ENCODE measurements at regions not wholly inside any gene's neighbourhood (a gene's known extent, or its start where the extent isn't known, plus 50 kb on each side); places are given as distances from the start of the nearest gene placed in this dataset.

- no peaks in the 10 kb centered on the region for H3K36me3 ChIP-seq (ENCODE audit: low read depth)
- H3K27ac ChIP-seq (ENCODE audit: poor library complexity, severe bottlenecking) = no peak overlapping the region
- H3K4me1 ChIP-seq (ENCODE audit: insufficient read depth, poor library complexity, severe bottlenecking) = peaks cover 5% of the 10 kb centered on the region
- H3K27me3 ChIP-seq (ENCODE audit: insufficient read depth, poor library complexity, severe bottlenecking) = no peaks in the 10 kb centered on the region
- H3K4me3 ChIP-seq (ENCODE audit: severe bottlenecking) = no peak overlapping the region
- DNase-seq (ENCODE audit: low spot score) (no peak), ATAC-seq (ENCODE audit: low read depth) (no peak)
- TF ChIP-seq, protein P1, sequence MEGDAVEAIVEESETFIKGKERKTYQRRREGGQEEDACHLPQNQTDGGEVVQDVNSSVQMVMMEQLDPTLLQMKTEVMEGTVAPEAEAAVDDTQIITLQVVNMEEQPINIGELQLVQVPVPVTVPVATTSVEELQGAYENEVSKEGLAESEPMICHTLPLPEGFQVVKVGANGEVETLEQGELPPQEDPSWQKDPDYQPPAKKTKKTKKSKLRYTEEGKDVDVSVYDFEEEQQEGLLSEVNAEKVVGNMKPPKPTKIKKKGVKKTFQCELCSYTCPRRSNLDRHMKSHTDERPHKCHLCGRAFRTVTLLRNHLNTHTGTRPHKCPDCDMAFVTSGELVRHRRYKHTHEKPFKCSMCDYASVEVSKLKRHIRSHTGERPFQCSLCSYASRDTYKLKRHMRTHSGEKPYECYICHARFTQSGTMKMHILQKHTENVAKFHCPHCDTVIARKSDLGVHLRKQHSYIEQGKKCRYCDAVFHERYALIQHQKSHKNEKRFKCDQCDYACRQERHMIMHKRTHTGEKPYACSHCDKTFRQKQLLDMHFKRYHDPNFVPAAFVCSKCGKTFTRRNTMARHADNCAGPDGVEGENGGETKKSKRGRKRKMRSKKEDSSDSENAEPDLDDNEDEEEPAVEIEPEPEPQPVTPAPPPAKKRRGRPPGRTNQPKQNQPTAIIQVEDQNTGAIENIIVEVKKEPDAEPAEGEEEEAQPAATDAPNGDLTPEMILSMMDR (IDR thresholded peaks at IDR 0.05; ENCODE audit: poor library complexity, severe bottlenecking) = no peak
- H3K9me3 ChIP-seq (ENCODE audit: severe bottlenecking) = no peaks in the 10 kb centered on the region
Measured at GRCh38 chr1:228827019-228827418, 91.7 kb downstream of the RHOU start.

DNA sequence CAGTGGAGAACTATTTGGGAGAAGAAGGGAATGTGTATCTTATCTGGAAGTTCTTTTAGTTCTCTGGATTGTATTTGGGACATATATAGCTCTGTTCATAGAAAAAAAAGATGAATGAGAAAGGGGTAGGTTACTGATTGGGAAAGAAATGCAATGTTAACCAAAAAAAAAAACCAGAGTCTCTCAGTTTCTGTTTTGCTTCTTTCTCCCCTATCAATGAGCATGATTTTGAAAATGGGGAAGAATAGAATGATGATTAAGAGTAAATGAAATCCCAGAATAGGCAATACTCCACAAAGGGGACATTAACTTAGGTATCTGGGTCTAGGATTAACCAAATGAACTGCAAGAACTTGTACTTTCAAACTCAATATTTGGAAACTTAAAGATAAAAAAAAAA is 92.9 kb downstream of the RHOU start:
- Histone ChIP-seq H3K9me3 (ENCODE audit: severe bottlenecking) (no peaks in the 10 kb centered on the region), H3K27me3 (ENCODE audit: insufficient read depth, poor library complexity, severe bottlenecking) (no peaks in the 10 kb centered on the region), H3K36me3 (ENCODE audit: low read depth) (no peaks in the 10 kb centered on the region), H3K27ac (ENCODE audit: poor library complexity, severe bottlenecking) (no peak overlapping the region), H3K4me3 (ENCODE audit: severe bottlenecking) (no peak overlapping the region), H3K4me1 (ENCODE audit: insufficient read depth, poor library complexity, severe bottlenecking) (peaks cover 5% of the 10 kb centered on the region)
- DNase-seq (ENCODE audit: low spot score) = no peak
- no peak for ATAC-seq (ENCODE audit: low read depth)
- TF ChIP-seq, protein P1 (IDR thresholded peaks at IDR 0.05; ENCODE audit: poor library complexity, severe bottlenecking) = no peak

DNA sequence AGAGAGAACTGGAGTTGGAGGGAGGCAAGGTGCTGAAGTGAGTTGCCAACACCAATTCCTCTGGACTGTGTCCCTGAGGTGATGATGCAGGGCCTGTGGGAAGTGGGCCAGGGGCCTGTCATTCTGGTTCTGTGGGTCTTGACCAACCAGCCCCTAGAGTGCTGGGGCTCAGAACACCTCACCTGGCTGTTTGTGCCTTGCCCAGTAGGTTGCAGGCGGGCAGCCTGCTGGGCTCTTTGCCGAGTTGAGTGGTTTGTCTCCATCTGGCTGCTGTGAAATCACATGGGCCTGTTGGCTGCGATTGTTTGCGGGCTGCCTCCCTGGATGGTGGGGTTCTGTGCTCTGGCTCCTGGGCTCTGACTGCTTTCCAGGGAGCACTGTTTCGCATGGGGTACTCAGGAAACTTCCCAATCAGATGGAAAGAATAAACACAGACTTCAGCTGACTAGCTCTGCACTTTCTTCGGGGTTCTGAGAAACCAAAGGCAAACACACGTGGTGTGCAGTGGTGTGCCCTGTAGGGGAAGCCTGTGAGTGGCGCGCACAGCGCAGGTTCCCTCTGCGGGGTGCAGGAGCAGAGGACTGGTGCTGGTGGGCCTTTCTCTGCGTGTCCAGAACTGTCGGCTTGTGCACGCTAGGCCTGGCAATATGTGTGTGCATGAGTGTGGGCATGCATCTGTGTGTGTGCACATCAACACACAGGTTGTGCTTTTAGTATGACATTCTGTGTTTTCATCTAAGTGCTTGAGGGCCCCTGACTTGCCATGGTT is 95.1 kb downstream of the RHOU start:
- Histone ChIP-seq H3K4me3 (ENCODE audit: severe bottlenecking) (no peak overlapping the region), H3K36me3 (ENCODE audit: low read depth) (no peaks in the 10 kb centered on the region), H3K4me1 (ENCODE audit: insufficient read depth, poor library complexity, severe bottlenecking) (peaks cover 5% of the 10 kb centered on the region), H3K27ac (ENCODE audit: poor library complexity, severe bottlenecking) (no peak overlapping the region), H3K9me3 (ENCODE audit: severe bottlenecking) (no peaks in the 10 kb centered on the region), H3K27me3 (ENCODE audit: insufficient read depth, poor library complexity, severe bottlenecking) (no peaks in the 10 kb centered on the region)
- TF ChIP-seq, protein P1 (IDR thresholded peaks at IDR 0.05; ENCODE audit: poor library complexity, severe bottlenecking) = no peak
- DNase-seq (ENCODE audit: low spot score) (no peak), ATAC-seq (ENCODE audit: low read depth) (no peak)

DNA sequence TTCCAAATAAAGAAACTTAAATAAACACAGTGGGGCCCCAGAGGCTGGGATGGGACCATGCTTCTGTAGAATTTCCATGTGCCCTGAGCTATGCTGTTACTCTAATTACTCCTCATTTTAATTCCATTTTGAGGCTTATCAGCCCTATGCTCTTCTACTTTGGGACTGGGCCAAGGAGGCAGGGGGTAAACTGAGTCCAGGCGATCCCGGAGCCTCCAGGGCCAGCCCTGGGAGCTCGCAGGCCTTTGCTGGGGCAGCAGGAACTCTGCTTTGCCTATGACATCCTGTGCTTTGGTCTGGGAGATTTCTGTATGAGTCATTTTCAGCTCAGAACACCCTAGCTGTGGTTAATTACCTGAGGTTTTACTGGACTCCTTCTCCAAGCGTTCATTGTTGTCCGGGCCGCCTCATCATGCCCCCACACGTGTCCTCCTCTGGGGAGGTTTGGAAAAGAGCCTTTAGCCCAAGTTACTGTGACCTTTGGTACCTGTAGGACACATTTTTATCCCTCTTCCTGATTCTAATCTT is 95.7 kb downstream of the RHOU start:
- no peaks in the 10 kb centered on the region for H3K9me3 ChIP-seq (ENCODE audit: severe bottlenecking)
- DNase-seq (ENCODE audit: low spot score) = no peak
- no peaks in the 10 kb centered on the region for H3K27me3 ChIP-seq (ENCODE audit: insufficient read depth, poor library complexity, severe bottlenecking)
- H3K4me1 ChIP-seq (ENCODE audit: insufficient read depth, poor library complexity, severe bottlenecking) = peaks cover 5% of the 10 kb centered on the region
- ATAC-seq (ENCODE audit: low read depth) = peak; percentile 95
- H3K4me3 ChIP-seq (ENCODE audit: severe bottlenecking) = no peak overlapping the region
- no peak overlapping the region for H3K27ac ChIP-seq (ENCODE audit: poor library complexity, severe bottlenecking)
- TF ChIP-seq, protein P1 (IDR thresholded peaks at IDR 0.05; ENCODE audit: poor library complexity, severe bottlenecking) = no peak
- H3K36me3 ChIP-seq (ENCODE audit: low read depth) = no peaks in the 10 kb centered on the region

Measured in RWPE2 (cell line).